Epithelial cell of esophagus (primary cell): ENCODE measurements at regions not wholly inside any gene's neighbourhood (a gene's known extent, or its start where the extent isn't known, plus 50 kb on each side); places are given as distances from the start of the nearest gene placed in this dataset.
A peak's percentile ranks its signal among the peaks of the same experiment; 100 is the strongest.

Experiments used
- DNase-seq: peaks from one replicate; pipeline ENCODE4 v3.0.0; 2010; ENCODE audit warnings: low read depth
- H3K4me3 ChIP-seq: 2 replicates; pipeline ENCODE4 v1.5.1; 2011; ENCODE audit warnings: mild to moderate bottlenecking, low read length, control low read depth
- CTCF ChIP-seq: IDR thresholded peaks from 2 replicates; pipeline ENCODE4 v1.5.1; 2011; ENCODE audit warnings: low read depth, mild to moderate bottlenecking, low read length, control low read depth, inconsistent platforms; ENCODE audit not compliant: insufficient read depth; ENCODE audit errors: missing control alignments

DNA sequence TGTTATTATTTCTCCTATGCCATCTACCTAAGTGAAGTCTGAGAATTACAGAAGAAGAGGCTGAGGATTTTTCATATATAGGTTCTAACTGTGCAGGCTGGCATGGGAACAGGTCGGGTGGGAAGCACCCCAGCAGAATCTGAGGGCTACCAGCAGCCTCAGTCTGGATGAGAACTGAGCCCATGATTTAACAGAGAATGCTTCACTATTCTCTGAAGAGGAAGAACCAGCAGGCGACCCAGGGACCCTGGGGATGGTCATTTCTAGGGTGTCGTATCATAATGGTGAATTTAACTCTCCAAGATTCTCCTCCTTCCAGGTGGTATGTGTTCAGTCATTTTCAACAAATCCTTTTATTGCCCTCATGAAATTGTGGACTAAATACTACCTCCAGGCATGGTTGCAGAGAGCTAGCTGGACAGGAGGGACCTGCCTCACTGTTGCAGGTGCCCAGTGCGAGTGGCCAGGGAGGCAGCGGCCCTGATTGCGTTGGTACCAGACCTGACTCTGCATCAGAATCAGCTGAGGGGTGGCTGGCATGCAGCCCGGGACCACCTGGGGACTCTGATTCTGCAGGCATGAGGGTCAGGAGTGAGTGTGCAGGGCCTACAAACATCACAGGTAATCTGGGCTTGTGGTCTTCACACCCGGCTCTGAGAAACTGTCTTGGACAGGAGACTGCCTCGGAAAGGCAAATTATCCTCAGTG, 272.2 kb downstream of the TSN start:
- TF ChIP-seq CTCF, result no peak
- H3K4me3 ChIP-seq, result no peak overlapping the region
- no peak for DNase-seq

DNA sequence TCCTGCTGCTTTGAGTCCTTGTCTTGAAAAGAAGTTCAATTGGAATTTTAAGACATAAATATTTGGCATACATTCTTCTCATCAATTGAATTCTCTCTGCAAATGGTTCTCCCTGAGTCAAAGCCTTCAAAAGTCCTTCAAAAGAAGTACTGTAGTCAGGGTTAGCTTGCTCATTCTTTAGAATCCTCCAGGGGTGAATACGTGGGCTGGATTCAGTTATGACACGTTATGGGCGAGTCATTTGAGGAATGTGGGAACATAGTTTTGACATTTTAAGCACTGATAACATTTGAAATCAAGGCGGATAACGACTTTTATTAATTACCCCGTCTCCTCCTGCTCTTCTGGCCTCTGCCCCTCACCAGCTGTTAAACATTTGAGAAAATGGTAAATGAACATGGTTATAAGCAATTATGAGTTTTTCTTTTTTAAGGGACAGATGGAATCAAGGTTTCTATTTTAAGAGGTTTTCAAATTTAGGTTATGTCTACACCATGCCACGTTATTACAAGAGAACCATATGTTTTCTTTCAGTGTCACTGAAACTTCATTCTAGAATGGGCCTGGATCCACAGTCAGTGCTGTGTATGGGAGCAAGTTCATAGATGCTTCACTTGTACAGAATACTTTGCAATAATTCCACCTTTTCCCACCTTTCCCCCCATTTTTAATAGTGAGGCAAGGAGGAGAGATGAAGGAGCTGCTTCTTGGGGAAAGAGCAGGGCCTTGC, 273.1 kb downstream of the TSN start:
- peak; percentile 15 for DNase-seq
- H3K4me3 ChIP-seq, result no peak overlapping the region
- no peak for TF ChIP-seq CTCF

DNA sequence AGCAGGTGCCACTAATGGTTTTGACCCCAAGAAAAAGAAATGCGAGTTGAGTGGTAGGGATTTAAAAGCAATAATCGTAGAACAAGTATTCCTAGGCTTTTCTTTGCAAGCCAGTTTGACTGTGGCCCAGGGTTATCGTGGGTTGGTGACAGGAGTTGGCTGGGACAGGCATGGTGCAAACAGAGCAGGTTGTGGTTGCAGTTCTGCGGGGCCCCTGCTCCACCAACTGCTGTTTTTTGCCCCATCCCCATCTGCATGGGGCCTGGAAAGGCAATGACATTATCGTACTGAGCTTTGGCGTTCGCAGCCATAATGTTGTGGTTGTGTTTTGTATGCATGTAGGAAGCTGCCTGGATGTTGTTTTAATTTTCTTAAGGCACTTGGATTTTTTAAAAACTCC, 274.0 kb downstream of the TSN start:
- no peak for DNase-seq
- H3K4me3 ChIP-seq, result no peak overlapping the region
- TF ChIP-seq CTCF, result no peak

DNA sequence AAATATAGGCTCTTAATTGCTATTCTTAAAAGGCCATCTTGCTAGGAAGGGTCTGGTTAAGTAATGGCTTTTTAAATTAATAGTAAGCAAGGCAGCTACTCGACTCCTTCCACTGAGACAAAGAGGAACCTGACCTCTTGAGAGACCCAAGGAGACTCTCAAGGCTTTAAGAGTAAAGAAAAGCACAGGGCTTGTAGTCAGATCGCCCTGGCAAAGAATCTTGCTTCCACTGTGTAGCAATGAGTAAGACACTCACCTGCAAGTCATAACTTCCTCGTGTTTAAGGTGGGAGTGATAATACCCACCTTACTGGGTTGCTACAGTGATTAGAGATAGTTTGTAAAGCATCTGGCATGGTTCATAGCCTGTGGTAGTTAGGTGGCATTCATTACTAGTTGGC, 274.5 kb downstream of the TSN start:
- H3K4me3 ChIP-seq, result no peak overlapping the region
- TF ChIP-seq CTCF, result no peak
- no peak for DNase-seq

- no peak for TF ChIP-seq CTCF
- no peak overlapping the region for H3K4me3 ChIP-seq
- DNase-seq, result no peak
Observed at GRCh38 chr2:122031544-122032263, 276.3 kb downstream of the TSN start.

DNA sequence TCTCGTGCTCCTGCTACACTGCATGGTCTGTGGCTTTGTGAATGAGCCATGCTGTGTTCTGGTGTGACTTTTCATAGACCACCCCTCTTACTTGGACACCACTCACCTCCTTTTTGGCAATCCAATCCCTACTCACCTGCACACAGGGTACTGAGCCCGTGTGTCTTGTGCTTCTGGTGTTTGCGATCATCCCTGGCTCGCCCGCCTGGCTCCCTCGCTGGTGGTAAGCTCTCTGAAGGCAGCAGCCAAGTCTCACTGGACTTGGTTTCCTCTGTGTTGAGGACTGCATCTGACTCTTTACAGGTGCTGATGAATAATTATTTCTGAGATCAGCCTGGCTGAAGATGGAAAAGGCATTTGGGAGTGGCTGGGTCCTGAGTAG, 276.8 kb downstream of the TSN start:
- no peak for TF ChIP-seq CTCF
- H3K4me3 ChIP-seq, result no peak overlapping the region
- DNase-seq, result no peak
